NK-92 (cell line): ENCODE measurements at regions not wholly inside any gene's neighbourhood (a gene's known extent, or its start where the extent isn't known, plus 50 kb on each side); places are given as distances from the start of the nearest gene placed in this dataset.
"Not testable (repeated sequence)": the region's sequence is repeated elsewhere in the genome, so short reads cannot be mapped to it uniquely, and the experiment has no call there.

Experiments
- DNase-seq: peaks from one replicate; lab custom pipeline; 2025; ENCODE audit not compliant: unreplicated experiment; lab: John Stamatoyannopoulos, UW

GRCh38 chr16:21533474-21533873, 65.9 kb upstream of the METTL9 start:
- not testable (repeated sequence) for DNase-seq

- DNase-seq = not testable (repeated sequence)
These were observed 64.8 kb upstream of the METTL9 start for GRCh38 chr16:21534561-21534960.

GRCh38 chr16:21535201-21535600, 64.2 kb upstream of the METTL9 start:
- not testable (repeated sequence) for DNase-seq

GRCh38 chr16:21536740-21537139, 62.6 kb upstream of the METTL9 start:
- DNase-seq = not testable (repeated sequence)

DNA sequence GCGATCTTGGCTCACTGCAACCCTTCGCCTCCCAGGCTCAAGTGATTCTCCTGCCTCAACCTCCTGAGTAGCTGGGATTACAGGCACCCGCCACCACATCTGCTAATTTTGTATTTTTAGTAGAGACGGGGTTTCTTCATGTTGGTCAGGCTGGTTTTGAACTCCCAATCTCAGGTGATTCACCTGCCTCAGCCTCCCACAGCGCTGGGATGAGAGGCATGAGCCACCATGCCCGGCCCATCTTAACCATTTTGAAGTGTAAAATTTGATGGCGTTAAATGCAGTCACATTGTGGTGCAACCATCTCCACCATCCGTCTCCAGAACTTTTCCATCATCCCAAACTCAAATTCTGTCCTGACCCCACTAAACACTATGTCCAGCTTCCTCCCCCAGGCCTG, 61.8 kb upstream of the METTL9 start:
- not testable (repeated sequence) for DNase-seq

DNA sequence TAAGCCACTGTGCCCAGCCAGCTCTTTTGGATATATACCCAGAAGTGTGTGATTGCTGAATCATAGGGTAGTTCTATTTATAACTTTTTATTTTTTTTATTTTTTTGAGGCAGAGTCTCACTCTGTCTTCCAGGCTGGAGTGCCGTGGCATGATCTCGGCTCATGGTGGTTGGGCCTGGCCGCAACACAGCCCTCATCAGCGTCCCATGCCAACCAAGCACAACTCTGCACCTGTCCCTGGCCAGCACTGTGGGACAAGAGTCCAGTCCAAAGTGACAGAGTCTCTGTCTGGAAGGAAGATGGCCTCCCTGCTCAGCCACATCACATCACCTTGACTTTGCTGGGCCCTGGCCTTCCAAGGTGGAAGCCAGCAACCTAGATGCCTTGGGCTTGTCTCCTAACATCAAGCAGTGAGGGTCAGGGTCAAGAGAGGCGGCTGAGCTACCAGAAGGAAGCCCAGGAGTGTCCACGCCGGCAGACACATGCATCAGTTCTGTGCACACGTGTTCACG, 60.2 kb upstream of the METTL9 start:
- DNase-seq = not testable (repeated sequence)

- not testable (repeated sequence) for DNase-seq
These were observed 58.5 kb upstream of the METTL9 start for GRCh38 chr16:21540770-21541433.

DNA sequence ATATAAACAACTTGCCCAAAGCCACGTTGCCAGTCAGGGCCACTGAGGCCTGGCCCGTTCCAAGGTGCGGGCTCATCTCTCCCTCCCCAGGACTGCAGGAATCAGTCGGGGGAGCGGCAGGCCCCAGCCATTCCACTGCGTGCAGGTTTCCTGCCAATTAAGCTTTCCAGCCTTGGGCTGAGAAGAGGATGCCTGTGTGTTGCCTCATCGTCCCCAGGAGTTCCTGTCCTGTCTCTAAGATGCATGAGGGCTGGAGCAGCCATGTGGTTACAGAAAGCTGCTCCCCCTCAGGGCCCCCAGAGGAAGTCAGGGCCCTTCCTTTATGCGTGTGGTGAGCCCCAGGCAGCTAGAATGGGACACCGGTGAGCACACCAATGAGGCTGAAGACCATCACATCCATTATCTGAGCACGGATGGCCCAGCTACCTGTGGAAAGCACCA, 57.7 kb upstream of the METTL9 start:
- DNase-seq = not testable (repeated sequence)

DNA sequence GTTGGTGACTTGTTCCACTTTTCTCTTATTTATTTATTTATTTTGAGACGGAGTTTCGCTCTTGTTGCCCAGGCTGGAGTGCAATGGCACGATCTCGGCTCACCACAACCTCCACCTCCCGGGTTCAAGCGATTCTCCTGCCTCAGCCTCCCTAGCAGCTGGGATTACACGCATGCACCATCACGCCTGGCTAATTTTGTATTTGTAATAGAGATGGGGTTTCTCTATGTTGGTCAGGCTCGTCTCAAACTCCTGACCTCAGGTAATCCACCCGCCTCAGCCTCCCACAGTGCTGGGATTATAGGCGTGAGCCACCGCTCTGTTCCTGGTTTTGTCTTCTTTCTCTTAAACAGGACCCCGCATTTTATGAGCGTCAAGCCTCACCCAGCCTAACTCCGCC, 57.3 kb upstream of the METTL9 start:
- DNase-seq = not testable (repeated sequence)

DNA sequence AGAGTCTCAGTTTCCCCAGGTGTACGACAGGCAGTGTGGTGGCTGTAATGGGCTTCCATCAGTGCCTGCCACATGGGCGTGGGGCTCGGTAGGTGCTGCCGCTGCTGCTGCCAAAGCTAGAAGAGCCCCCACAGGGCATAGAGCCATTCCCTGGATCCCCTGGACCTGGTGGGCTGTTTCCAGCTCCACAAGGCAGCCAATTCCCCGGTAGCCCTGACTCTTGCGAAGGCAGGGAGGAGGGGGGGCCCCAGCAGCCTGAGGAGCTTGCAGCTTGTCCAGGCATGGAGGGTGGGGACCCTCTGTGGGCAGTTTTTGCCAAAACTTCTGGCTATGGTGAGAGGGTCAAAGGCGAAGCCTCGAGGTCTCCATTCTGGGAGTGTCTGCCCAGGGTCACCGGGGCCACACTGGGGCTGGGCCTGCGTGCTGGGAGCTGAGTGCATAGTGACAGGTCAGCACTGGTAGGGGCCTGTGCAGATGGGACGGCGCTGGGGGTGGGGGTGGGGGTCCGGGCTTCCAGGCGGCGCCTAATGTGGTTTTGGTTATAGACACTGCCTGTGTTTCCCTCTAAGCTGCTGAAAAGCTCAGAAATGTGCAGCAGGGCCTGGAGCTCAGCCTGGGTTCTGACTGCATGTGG, 56.8 kb upstream of the METTL9 start:
- not testable (repeated sequence) for DNase-seq

DNA sequence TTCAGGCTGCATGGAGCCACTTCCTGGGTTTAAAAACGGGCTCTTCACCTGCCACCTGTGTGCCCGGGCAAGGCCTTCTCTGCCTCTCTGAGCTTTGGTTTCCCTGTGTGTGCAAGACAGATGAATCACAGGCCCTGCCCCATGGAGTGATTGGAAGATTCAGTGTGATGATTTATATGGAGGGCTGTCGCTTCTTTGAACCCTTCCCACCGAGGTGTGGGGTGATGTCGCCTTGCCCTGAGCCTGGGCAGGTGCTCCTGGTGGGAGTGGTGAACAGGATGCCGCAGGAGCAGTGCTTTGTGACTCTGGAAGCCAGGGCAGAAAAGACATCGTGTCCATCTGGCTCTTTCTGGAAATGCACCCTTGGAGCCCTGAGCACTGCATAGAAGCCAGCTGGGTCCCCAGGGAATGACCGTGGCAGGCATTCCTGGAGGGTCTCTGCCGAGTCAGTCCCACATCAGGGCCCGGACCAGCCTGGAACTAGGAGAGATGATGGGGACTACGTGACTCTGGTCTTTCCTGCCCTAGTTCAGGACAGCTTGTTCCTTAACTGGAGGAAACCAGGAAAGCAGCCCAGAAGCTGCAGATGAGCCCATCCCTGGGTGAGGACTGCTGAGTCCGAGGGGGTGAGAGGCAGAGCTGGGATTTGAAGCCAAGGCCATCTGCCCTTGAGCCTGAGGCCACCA, 56.1 kb upstream of the METTL9 start:
- not testable (repeated sequence) for DNase-seq

DNA sequence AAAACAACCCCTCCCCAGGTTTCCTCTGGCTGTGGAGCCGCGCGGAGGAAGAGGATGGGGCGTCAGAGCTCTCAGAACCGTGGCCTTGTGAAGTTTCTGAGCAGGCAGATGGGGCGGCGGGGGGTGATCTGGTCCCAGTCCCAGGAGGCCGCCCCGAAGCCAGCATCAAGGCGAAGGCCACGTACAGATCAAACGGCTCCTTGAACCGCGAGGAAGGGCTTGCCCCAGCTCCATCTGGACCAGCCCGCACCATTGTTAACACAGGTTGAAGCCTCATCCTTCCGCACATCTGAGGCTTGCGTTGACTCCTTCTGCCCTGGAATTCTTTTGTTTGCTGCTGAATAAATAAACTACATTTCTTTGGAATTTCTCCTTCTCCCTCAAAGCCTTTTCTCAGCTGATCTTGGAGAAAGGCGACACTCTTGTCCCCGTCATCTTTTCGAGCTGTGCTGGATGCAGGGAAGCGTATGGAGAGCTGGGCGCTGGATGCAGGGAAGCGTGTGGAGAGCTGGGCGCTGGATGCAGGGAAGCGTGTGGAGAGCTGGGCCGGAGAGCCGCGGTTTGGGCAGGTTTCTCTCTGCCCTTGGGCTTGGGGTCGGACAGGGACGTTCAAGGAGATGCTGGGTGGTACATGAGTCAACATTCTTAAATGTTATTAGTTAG, 53.6 kb upstream of the METTL9 start:
- not testable (repeated sequence) for DNase-seq

GRCh38 chr16:21549396-21549795, 50.0 kb upstream of the METTL9 start:
- not testable (repeated sequence) for DNase-seq
